Spleen (tissue), 7 donors: ENCODE measurements at regions not wholly inside any gene's neighbourhood (a gene's known extent, or its start where the extent isn't known, plus 50 kb on each side); places are given as distances from the start of the nearest gene placed in this dataset.

ENCODE experiments used
- POLR2A ChIP-seq, 3 donors: fragments of 450-650 bp; IDR thresholded peaks; one replicate each; pipeline ENCODE4 v1.5.1; 2017; ENCODE audit warnings: antibody characterized with exemption in 3 of 3, mild to moderate bottlenecking in 1 of 3
- POLR2AphosphoS5 ChIP-seq, 3 donors: sonication (generic); formaldehyde crosslinking; IDR thresholded peaks; one replicate each; pipeline ENCODE4 v1.5.1; 2017; ENCODE audit warnings: antibody characterized with exemption in 3 of 3
- TF ChIP-seq, protein P1 (sequence below), 11 experiments: fragments of 200-600 bp in 7 of 11; fragments of 450-650 bp in 4 of 11; sonication (generic) in 4 of 11; IDR thresholded peaks in 8 of 11; conservative IDR thresholded peaks in 3 of 11; 1 replicate in 7 of 11; 2 replicates in 4 of 11; pipeline versions ENCODE4 v1.4.0 to v1.8.0; 2016 to 2021; ENCODE audit warnings: antibody characterized with exemption in 11 of 11, inconsistent platforms in 4 of 11, mild to moderate bottlenecking in 1 of 11
- donor health status: DM: no; HTN: no; CAD: no; lungs with moderate emphysema.
- donor health status: DM: no; HTN: no; CAD: no.
- donor health status: DM: no; HTN: no; CAD: no.

- TF ChIP-seq, protein P1, sequence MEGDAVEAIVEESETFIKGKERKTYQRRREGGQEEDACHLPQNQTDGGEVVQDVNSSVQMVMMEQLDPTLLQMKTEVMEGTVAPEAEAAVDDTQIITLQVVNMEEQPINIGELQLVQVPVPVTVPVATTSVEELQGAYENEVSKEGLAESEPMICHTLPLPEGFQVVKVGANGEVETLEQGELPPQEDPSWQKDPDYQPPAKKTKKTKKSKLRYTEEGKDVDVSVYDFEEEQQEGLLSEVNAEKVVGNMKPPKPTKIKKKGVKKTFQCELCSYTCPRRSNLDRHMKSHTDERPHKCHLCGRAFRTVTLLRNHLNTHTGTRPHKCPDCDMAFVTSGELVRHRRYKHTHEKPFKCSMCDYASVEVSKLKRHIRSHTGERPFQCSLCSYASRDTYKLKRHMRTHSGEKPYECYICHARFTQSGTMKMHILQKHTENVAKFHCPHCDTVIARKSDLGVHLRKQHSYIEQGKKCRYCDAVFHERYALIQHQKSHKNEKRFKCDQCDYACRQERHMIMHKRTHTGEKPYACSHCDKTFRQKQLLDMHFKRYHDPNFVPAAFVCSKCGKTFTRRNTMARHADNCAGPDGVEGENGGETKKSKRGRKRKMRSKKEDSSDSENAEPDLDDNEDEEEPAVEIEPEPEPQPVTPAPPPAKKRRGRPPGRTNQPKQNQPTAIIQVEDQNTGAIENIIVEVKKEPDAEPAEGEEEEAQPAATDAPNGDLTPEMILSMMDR (IDR thresholded peaks at IDR 0.05 in 8 of 11, conservative IDR thresholded peaks at IDR 0.05 in 3 of 11) = no peak
- TF ChIP-seq POLR2A (IDR thresholded peaks at IDR 0.05) (no peak), POLR2AphosphoS5 (IDR thresholded peaks at IDR 0.05) (no peak)
Observed at GRCh38 chr9:111271481-111272080, 58.4 kb downstream of the OR2K2 start.
